ENCODE measurements at regions not wholly inside any gene's neighbourhood (a gene's known extent, or its start where the extent isn't known, plus 50 kb on each side); places are given as distances from the start of the nearest gene placed in this dataset.

DNA sequence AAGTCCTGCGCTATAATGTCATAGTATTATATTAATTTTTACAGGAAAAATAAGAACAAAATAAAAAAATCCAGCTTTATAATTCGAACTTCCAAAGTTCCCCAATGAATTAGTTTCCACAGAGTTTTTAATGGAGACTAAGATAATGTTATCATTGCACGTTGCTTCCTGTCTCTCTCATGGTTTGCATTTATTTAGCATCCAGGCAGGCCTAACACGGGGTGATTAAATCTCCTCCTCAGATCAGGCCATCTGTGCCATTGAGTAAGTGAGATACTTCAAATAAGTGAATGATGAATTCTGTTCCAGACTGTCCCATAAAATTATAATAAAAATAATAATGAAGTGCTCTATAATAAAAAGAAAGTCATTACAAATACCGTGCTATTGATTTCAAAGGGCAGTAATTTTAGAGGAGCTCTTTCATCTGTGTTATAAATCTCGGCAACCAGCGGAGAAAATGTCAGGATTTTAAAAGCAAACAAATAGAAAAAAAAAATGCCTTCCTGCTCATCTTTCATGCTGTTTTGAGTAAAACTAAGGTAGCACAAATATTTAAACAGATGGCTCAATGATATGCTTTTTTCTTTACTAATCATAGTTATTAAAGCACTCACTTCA lies 570.6 kb upstream of the ZNF608 start:
- H3K4me3 ChIP-seq (ENCODE audit: low read depth, low read length), result no peak overlapping the region
- DNase-seq (ENCODE audit: low read depth), result no peak
- TF ChIP-seq, protein P1, sequence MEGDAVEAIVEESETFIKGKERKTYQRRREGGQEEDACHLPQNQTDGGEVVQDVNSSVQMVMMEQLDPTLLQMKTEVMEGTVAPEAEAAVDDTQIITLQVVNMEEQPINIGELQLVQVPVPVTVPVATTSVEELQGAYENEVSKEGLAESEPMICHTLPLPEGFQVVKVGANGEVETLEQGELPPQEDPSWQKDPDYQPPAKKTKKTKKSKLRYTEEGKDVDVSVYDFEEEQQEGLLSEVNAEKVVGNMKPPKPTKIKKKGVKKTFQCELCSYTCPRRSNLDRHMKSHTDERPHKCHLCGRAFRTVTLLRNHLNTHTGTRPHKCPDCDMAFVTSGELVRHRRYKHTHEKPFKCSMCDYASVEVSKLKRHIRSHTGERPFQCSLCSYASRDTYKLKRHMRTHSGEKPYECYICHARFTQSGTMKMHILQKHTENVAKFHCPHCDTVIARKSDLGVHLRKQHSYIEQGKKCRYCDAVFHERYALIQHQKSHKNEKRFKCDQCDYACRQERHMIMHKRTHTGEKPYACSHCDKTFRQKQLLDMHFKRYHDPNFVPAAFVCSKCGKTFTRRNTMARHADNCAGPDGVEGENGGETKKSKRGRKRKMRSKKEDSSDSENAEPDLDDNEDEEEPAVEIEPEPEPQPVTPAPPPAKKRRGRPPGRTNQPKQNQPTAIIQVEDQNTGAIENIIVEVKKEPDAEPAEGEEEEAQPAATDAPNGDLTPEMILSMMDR (IDR thresholded peaks at IDR 0.05; ENCODE audit: insufficient read depth, low read length), result no peak

DNA sequence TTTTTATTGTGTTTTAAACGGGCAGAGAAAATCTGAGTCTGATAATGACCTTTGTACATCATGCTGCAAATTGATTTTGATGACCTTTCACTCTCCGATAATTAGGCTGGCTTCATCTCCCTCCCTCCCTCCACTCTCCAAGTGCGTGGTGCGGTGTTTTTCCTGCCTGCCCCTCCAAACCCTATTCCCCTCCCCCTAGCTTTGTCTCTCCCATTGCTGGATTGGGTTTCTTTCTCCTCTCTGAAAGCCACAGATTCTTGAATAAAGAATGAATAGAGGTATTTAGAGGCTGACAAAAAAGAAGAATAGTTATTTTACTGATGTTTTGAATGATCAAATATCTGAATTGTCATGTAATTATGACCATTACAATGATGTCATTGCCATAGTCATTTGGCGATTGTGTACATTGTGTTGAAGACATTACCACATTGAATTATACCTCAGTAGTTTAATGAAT lies 571.1 kb upstream of the ZNF608 start:
- TF ChIP-seq, protein P1 (IDR thresholded peaks at IDR 0.05; ENCODE audit: insufficient read depth, low read length), result no peak
- no peak overlapping the region for H3K4me3 ChIP-seq (ENCODE audit: low read depth, low read length)
- no peak for DNase-seq (ENCODE audit: low read depth)

DNA sequence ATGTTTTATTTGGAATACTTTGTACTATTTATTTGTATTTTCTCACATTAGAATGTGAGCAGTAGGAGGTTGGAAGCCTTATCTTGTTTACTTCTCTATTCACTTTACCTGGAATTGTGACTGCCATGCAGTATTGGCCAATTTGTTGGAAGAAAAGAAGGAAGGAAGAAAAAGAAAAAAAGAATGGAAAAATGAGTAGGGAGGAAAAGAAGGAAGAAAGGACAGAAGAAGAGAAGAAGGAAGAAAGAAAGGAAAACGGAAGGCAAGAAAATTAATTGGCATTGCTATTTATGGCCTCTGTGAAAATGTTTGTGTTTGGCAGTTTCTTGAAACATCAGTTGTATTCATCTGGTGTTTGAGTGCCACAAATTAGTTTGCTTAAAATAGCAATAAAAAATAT lies 575.2 kb upstream of the ZNF608 start:
- TF ChIP-seq, protein P1 (IDR thresholded peaks at IDR 0.05; ENCODE audit: insufficient read depth, low read length), result no peak
- DNase-seq (ENCODE audit: low read depth), result no peak
- H3K4me3 ChIP-seq (ENCODE audit: low read depth, low read length), result no peak overlapping the region

DNA sequence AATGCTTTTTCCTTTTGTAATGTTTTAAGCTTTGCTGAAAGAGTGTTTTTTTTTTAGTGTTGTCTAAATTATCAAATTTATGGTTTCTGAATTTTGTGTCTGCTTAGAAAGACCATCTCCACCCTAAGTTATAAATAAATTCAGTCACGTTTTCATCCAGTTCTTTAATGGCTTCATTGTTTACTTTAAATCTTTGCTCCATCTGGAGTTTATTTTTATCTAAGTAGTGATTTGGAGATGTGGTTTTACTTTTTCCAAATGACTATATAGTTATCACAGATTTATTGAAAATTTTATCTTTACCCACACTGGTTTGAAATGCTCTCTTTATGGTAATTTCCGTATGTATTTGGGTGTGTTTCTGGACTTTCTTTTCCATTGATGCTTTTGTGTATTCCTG lies 577.2 kb upstream of the ZNF608 start:
- no peak for DNase-seq (ENCODE audit: low read depth)
- TF ChIP-seq, protein P1 (IDR thresholded peaks at IDR 0.05; ENCODE audit: insufficient read depth, low read length), result no peak
- no peak overlapping the region for H3K4me3 ChIP-seq (ENCODE audit: low read depth, low read length)

DNA sequence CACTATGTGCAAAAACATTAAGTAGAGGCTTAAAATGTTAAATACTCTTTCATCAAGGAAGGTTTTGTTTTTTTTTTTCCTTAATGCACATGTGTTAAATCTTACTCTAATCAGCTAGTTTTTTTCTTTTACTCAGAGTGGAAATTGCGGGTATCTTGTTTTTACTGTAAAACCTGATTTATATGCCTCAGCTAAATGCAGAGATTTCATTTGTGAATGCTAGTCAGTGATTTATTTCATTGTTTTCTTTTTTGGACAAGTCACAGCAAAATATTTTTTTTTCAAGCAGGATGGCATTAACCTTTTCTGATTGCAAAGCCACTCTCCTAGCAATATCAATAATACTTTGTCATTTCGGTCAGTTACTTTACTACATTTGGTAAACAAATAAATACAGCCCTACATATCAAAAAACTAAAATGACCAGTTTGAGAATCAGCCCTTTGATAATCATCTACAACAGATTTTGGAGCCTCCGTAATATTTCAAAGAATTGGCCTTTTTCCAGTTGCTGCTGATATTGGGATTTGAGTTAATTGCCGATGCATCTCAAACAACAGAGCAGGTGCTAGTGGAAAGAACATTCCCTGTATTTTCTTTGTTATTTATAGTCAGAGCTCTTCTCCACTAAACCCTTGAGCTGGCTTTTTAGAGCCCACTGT lies 579.2 kb upstream of the ZNF608 start:
- TF ChIP-seq, protein P1 (IDR thresholded peaks at IDR 0.05; ENCODE audit: insufficient read depth, low read length), result no peak
- DNase-seq (ENCODE audit: low read depth), result no peak
- no peak overlapping the region for H3K4me3 ChIP-seq (ENCODE audit: low read depth, low read length)

DNA sequence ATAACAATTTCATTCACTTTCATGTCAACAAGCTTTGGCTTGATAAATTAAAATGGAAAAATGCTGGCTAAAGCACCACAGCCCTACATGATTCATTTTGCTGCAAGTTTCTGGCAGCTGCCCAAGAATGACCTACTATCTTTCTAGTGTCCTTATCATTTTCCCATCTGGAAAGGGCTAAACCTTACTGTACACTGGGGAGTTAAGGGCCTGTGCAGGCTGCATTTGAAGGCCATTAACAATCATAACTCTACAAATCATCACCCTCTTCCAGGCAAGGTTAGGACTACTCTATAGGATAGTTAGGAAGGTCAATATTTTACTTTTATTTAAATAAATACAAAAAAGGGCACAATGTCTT lies 579.7 kb upstream of the ZNF608 start:
- no peak overlapping the region for H3K4me3 ChIP-seq (ENCODE audit: low read depth, low read length)
- peak; percentile 95 for DNase-seq (ENCODE audit: low read depth)
- TF ChIP-seq, protein P1 (IDR thresholded peaks at IDR 0.05; ENCODE audit: insufficient read depth, low read length), result no peak
